NCI-H1048 (cell line): ENCODE measurements at regions not wholly inside any gene's neighbourhood (a gene's known extent, or its start where the extent isn't known, plus 50 kb on each side); places are given as distances from the start of the nearest gene placed in this dataset.

Source experiments
- DNase-seq: peaks from one replicate; lab custom pipeline; 2025; lab: John Stamatoyannopoulos, UW

DNA sequence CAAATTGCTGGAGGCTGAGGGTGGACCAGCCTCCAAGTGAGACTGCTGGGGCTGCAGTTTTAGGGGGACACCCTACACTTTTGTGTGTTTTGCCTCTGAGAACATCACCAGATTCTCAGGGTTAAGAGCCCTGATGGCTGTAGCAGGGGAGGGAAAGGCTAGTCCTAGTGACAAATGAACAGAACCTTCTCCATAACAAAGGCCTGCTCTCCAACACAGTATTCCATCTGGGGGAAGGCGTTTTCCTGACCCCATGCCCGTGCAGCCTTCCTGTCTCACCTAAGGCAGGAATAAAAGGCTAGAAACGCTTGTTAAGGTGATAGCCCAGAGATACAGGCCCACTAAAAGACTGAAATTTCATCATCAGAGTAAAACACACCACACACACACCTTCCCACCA lies 50.2 kb upstream of the NSMCE3 start:
- DNase-seq = no peak
